ENCODE measurements at regions not wholly inside any gene's neighbourhood (a gene's known extent, or its start where the extent isn't known, plus 50 kb on each side); places are given as distances from the start of the nearest gene placed in this dataset.

DNA sequence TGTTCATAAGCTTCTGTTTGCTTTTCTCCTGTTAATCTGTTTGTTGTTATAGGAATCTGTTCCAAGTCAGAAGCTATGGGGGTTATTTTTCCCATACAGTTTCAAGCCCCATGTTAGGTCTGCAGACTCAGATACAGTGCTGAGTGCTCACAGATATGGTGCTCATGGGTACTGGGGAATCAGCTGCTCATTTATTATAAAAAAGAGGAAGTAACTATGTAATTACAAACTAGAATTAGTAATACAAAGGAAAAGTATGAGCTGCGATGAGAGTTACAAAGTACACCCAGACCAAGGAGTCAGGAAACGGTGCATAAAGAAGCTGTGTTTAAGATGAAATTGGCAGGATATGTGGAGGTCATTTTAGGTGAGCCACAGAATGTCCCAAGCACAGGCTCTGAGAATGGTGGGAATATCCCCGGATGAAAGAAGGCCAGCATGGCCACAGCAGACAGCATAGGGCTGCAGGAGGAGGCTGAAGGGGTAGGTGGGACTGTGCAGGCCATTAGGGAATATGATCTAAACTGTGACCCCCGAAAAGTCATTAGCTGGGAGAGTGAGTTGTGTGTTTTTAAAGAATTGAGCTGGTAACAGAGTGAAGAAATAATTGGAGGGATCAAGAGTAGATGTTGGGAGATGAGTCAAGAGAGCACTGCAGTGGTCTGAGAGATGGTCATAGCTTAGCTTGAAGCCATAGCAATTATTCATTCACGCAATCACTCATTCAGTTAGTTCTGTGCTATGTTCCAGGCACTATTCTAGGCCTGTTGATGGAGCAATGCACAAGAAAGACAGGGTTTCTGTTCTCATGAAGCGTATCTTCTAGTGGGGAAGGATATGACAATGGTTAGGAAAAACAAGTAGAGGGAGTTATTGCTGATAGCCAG, 177.4 kb upstream of the UBL3 start:
- no peak for DNase-seq

DNA sequence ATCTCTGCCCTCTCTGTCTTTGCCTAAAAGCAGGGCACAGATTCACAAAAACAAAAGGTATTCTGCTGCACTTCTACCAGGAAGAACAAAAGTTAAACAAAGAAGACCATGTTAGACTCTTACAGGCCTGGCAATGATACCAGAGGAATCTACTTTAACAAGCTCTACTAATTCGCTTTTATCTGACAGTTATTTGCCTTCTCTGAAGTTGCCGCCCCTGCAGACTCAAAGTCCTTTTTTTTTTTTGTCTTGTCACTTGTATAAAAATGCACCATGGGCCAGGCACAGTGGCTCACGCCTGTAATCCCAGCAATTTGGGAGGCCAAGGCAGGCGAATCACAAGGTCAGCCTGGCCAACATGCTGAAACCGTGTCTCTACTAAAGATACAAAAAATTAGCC, 176.5 kb upstream of the UBL3 start:
- no peak for DNase-seq

DNA sequence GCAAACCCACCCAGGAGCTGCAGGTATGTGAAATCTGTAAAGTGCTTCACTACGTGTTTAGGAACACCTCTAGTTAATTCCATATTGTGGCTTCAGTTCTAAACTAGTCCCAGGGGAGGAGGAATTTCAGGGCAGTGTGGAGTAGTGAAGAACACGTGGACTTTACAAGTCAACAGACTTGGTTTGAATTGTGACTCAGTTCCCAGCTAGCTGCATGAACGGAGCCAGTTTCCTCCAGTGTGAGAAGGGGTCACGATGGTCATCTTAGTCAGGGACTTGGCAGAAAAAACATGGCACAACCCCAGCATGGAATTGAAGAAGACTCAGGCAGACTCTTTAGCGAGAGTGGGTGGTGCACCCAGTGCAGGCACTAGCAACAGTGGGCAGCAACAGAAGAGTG, 175.7 kb upstream of the UBL3 start:
- no peak for DNase-seq

DNA sequence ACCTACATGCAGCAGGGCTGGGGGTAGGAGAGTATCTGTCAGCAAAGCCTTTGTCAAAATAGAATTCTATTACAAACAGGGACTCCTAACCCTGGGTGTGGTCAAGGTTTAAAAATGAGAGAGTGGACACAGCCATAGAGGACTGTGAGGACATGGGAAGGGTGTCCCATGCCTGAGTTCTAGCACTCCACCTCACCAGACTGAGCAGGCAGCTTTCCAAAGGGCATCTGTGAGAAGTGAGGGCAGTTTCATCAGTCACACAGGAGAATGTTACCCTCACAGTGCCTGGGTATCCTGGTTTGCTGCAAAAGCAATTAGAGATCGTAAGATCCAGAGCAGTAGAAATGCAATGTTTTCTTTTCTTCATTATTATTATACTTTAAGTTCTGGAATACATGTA, 174.9 kb upstream of the UBL3 start:
- no peak for DNase-seq

DNA sequence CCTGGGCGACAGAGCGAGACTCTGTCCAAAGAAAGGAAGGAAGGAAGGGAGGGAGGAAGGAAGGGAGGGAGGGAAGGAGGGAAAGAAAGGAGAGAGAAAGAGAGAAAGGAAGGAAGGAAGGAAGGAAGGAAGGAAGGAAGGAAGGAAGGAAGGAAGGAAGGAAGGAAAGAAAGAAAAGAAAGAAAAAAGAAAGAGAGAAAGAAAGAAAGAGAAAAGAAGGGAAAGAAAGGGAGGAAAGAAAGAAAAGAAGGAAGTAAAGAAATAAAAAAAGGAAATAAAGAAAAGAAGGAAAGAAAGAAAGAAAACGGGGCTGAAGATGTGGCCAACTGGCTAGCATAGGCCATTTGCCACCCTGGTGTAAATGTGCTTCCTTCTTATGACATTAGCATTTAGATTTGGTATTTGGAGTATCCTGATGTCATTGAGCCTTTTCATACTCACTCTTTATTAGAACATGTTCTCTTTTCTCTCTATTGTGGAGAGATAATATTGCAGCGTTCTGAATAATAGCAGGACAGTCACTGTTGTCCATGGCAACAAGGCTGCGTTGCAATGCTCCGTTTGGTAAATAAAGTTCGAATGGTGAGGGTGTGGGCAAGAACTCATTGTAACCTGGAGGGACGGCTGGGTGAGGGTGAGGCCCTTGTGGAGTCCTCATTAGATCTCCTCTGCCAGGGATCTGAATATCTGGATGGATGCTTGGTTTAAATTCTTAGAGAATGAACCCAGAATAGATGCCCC, 173.9 kb upstream of the UBL3 start:
- no peak for DNase-seq

DNA sequence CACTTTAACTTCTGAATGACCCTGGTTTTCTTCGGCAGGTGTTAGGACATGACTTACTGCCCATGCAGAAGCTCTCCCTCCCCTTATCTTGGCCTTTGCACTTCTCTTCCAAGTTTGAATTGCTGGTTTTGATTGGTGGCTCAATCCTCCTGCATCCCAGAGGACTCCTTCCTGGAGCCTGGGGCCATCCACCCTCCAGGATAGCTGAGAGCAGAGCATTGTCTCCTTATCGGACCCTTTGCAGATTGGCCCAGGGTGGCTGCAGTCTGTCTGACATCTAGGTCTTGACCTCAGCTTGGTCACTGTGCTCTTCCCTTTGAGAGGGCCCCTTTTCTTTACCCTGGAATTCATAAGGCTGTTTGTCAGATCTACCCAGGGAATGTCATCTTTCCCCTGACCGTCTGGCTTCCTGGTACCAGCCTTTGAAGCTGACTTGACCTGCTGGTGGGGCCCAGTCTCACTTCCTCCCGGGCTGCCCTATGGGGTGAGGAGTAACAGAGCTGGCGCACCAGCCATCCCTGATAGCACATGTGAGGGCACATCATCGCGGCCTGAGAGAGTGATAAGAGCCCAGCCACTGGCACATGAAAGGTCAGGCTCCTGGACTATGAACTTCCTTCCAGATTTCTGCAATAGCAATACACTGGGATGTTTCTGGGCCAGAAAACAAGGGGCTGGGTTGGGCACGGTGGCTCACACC, 172.9 kb upstream of the UBL3 start:
- no peak for DNase-seq

DNA sequence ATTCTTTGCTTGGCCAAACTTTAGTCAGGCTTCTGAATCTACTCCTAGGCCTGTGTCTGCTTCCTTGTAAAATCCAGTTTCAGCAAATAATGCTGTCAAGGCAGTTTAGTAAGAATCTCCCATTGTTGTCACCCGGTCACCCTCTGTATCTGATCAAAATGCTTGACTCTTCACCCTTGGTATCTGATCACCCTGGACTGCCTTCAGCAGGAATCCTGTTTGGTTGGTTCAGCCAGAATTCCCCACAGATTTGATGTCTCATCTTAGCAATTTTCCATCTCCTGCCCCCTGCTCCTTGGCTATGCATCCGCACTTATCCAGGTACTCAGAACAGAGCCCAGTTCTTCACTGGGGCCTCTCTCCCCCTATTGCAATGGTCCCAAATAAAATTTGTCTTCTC, 172.4 kb upstream of the UBL3 start:
- DNase-seq = no peak

DNA sequence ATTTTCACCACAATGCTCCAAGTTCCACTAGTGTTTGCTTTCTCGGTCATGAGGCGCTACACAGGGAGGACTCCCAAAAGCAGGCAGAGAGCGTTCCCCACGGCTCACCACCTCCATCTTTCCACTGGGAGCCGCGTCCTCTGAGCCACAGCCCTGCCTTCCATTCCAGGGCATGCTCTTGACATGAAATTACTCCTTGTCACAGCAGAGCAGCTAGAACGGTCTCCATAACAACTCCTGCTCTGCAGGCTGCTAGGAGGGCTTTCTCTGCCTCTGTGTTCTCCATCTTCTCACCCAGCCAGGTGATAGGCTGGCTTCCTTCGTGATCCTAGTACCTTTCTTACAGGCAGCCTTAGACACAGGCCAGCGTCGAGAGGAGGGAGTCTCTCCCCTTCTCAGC, 171.8 kb upstream of the UBL3 start:
- no peak for DNase-seq

DNA sequence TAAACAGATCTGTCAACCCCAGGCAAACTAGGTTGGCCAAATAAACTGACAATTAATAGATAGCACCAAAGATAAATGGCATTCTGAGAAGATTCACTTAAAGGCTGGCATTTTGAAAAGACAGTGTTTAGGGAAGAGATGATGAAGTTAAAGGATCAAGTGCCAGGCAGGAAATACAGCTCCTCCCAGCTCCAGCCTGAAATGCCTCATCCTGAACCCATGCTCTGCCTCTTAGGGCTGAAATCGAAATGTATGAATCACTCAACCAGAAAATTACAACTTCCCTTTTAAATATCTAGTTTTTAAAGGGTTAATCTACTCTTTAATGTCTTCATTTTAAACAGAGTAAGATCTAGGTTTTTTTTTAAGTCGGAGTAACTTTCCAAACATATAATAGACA, 171.2 kb upstream of the UBL3 start:
- no peak for DNase-seq

DNA sequence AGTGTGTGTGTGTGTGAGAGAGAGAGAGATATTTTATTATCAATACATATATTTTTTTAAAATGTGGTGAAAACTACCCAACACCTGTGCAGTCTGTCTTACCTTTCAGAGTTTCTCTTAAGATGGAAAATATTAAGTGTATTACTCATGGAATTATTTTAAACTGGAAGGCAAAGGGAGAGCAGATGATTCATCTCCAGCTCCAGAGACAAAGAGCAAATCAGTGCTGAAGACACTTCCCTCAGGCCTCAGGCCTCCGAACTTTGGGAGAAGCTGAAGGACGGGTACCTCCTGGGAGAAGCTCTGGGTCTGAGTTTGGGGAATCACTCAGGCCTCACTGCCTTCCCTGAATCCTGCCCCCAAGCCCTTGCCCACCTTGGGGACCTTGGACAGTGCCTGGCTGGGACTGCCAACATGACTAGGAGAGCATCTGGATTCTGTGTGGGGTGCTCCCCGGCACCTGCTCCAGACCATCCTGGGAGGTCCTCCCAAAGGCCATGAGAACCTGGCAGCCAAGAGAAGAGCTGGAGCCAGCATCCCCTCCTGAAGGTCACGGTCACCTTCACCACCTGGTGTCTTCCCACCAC, 170.4 kb upstream of the UBL3 start:
- no peak for DNase-seq

DNA sequence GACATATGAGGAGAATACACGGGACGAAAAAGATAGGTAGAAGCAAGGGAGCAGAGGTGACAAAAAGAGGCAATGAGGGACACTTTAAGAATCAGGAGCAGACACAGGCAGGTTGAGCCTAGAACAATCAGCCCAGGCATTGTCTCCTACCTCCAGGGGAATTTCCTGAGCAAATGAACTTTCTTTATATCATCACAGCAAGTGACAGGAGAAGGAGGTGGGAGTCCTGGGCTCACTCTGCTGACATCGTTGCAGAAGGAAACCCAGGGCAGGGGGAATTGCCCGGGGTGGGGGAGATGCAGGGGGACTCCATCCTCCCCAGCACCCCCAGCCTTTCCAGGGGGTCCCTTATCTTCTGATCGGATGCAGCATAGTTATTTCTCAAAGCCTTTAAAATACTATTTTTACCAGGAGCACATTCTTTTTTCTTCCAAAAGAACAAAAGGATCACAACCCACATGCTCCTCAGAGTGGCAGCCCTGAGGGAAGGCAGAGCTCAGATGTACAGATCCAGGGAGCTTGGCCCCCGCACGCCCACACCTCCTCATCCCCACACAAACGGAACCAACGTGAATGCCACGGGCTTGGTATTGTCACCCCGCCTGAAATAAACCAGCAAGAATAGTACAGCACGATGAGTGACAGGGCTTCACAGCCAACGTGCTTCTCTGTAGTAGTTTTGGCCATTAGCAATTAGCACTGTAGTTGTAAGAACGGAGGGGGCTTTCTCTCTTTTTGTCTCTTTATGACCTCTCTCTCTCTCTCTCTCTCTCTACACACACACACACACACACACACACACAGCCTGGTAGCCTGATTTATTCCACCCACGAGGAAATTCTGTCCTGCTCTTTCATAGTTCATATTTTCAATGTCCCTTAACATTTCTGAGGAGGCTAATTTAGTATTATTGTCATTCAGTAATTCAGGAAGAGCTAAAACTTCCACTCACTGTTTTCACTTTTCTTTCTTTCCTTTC, 169.5 kb upstream of the UBL3 start:
- DNase-seq = no peak

DNA sequence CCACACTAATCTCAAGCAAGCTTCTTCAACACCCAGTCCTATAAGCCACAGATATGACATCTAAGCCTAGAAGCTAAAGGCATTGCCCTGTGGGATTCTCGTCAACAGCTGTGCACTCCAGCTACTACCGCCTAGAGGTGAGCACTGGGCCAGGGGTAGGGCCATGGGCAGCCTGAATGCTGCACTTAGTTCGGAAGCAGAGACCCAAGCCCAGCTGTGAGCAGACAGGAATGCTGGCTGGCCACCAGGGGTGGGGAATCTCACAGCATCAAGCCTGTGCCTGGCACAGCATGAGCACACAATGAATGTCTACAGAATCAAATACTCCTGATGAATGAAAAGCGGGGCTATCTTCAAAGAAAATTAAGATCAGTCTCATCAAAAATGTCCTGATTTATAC, 167.5 kb upstream of the UBL3 start:
- no peak for DNase-seq

DNA sequence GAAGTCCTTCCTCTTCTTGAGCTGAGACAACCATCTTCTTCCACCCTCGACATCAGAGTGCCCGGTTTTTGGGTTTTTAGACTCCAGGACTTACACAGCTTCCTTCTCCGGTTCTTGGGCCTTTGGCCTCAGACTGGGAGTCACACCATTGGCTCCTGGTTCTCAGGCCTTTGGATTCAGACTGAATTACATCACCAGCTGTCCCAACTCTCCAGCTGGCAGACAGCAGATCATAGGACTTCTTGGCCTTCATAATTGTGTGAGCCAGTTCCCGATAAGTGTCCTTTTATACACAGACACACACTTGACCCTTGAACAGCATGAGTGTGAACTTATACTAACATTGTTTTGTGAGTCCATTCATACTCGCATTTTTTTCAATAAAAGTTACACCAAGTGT, 166.0 kb upstream of the UBL3 start:
- DNase-seq = no peak

DNA sequence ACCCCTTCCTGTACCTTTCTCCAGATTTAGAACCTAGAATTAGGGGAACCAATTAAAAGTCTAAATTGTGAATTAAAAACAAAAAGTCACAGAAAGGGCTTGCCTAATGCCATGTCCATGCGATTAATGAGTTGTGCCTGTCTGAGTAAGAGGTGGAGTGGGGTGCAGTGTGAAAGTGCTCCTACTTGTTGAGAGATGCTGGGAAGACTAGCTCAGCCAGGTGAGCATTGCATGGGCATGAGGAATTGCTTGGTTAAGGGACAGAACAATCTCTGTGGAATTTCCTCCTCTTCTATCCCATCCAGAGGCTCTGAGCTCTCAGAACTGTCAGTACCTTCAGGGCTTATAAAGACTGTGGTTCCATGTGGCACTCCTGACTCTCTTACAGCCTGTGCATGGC, 159.0 kb upstream of the UBL3 start:
- no peak for DNase-seq

DNA sequence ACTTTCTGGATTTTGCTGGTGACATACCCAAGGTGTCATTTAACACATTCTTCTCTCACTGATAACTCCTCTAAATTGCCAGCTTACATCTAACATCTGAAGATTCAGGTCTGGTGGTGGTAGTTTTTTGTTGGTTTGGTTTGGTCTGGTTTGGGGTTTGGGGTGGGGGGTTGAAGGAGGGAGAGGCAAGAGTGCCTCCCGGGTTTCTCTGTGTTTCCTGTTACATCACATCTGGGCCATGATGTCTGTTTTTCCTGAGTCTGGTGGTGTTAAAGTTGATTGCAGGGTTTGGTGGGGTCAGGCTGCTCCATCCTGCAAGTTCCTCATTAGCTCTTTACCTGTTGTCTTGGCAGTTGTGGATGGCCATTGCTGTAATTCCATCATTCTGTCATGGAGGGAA, 155.8 kb upstream of the UBL3 start:
- DNase-seq = no peak

DNA sequence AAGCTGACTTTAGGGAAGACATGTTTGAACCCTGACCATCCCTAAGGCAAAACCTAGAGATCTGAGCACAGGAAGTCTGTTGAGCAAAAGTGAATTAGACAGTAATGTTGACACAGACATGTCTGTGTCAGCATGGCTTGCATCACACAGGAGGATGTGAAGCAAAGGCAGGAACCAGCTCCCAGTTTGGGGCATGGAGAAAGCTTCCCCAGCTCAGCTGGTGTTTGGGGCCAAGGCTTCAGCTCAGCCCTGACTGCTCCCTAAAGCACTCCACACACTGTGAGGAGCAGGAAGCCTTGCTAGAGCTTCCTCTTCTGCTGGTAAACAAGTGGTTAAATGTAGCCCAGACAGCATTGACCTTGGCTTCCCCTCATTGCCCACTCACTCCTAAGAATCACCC, 153.8 kb upstream of the UBL3 start:
- DNase-seq = no peak

DNA sequence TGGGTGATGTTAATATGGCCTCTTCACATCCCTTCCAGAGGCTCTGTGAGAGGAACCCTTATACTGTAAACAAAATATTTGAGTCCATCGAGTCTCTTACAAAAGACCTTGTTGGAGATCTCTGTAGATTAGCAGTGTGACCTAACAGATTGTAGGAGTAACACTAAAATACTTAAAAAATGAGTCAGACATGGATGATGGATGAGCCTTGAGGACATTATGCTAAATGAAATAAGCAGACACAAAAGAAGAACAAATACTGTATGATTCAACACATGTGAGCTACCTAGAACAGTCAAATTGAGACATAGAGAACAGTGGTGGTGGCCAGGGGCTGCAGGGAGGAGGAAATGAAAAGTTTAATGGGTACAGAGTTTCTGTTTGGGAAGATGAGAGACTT, 152.2 kb upstream of the UBL3 start:
- no peak for DNase-seq

DNA sequence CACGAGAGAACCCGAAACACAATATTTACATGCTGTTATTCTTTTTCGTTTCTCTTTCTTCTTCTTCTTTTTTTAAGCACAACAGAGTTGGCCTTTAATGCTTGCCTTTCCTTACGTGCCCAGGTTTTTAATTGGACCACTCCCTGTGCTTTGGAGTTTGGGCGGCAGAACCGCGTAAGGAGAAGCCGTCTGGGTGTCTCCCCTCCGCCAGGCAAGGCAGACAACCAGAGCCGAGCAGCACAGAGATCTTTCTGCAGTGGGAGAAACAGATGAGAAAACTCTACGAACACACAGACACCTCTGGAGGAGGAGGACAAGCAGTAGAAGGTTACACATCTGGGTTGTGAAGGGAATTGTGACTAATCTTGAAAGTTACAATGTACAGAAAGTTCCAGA, 150.0 kb upstream of the UBL3 start:
- no peak for DNase-seq

DNA sequence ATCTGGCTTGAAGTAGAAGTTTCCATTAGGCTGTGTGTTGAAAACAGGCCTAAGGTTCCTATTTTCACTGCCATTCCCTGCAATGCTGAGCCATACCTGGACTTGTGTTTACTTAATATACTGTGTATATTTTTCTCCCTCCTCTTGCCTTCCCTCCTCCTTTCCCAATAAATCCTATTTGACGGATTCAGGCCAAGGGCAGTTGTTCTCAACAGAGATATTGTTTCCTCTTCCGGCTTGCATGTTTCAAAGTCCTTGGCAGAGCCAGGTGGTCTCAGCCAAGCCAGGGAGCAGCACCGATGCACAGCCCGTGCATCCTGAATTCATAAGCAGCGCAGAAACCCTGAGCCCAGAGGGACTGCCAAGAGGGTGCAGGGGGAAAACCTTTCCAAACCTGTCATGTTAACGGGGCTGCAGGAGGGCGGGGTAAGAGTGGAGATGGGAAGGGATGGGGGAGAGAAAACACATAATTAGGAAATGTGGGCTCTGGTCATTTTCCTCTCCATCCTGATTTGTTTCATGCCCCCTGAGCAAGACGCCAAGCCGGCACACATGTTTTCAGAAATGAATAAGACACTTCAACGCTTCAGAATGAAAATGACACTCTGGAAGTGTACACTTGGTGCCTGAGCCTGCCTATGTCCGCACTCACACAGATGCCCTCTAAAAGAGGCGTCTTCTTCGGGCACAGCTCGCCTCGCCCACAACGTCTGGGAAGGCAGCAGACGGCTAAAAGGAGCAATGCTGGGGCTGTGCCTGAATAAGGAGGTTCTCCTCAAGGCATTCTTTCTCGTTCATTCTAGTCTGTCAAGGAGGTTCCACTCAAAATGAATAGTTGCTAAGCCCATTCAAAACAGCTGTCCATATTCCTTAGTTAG, 149.3 kb upstream of the UBL3 start:
- no peak for DNase-seq

DNA sequence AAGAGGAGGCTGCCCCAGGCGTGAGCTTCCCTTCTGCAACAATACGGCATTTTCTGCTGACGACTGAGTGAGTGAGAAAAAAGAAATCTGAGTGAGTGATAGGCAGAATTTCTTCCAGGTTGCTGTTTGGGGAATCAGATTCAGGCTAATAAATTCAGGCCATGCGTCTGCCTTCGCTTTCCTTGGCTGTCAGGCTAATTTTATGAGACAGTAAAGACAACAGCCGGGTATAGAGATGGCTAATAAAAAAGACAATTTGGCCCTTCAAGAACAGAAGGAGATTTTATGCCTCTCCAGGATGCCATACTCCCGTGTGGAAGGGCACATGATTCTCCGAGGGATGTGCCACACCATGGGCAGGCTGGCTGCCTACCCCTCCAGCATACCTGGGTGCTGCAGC, 145.9 kb upstream of the UBL3 start:
- DNase-seq = no peak

DNA sequence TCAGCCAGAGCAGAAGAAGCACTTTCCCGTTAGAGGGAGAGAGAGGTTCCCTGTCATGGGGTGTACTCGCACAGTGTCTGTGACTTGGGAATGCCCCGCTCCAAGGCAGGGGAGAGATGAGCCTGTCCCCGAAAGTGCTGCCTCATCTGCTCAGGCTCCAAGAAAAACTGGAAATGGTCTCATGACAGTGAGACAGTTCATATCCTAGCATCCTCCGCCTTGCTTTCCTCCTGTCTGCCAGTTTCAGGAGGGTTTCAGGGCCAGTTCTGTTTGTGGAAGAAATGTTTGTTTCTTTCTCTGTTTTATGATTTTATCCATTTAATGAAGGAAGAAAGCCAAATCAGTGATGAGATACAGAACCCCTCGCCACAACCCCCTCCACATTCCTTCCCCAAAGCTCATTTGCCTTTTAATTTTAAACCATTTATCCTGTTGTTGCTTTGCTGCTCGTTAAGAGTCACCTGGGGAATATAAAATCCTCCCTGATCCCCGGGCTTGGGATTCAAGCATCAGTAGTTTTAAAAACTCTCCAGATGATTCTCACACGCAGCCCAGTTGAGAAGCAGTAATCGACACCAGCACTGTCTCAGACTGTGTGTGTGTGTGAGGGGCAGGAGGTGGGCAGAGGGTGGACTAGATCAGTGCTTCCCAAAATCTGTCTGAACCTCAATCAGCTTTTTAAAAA, 144.6 kb upstream of the UBL3 start:
- DNase-seq = no peak
